GM18498 (cell line): ENCODE measurements at regions not wholly inside any gene's neighbourhood (a gene's known extent, or its start where the extent isn't known, plus 50 kb on each side); places are given as distances from the start of the nearest gene placed in this dataset.

Experiments
- ATAC-seq: cut with Tn5 transposase; IDR thresholded peaks from one replicate; pipeline ENCODE4 v1.9.1; 2021; ENCODE audit warnings: mild to moderate bottlenecking, moderate library complexity; ENCODE audit not compliant: unreplicated experiment

DNA sequence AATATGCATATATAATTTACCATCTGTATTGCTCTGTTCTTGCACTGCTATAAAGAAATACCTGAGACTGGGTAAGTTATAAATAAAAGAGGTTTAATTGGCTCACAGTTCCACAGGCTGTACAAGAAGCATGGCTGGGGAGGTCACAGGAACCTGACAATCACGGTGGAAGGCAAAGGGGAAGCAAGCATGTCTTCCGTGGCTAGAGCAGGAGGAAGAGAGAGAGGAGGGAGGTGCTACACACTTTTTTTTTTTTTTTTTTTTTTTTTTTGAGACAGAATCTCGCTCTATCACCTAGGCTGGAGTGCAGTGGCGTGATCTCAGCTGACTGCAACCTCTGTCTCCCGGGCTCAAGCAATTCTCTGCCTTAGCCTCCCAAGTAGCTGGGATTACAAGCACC, 150.9 kb upstream of the DTNBP1 start:
- ATAC-seq = peak; percentile 47

- no peak for ATAC-seq
Measured at GRCh38 chr6:15811107-15811506, 148.3 kb upstream of the DTNBP1 start.

- ATAC-seq = no peak
Measured at GRCh38 chr6:15810618-15811017, 147.8 kb upstream of the DTNBP1 start.

DNA sequence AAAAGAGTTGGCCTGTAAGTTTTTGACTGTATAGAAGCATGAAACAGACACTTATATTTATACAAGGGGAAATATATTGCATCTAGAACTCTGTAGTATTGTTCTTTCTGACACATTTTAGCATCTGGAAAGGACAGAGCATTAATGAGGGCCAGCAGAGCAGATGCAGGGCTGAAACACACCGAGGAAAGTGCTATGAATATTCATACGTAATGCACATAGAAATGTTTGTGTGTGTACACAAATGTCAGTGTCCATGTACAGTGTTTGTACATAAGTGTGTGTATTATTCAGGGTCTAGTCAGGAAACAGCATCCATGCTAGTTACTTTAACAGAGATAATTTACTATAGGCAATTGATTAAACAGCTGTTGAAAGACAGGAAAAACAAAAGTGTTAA, 146.5 kb upstream of the DTNBP1 start:
- ATAC-seq = no peak

GRCh38 chr6:15804164-15805154, 141.6 kb upstream of the DTNBP1 start:
- no peak for ATAC-seq

DNA sequence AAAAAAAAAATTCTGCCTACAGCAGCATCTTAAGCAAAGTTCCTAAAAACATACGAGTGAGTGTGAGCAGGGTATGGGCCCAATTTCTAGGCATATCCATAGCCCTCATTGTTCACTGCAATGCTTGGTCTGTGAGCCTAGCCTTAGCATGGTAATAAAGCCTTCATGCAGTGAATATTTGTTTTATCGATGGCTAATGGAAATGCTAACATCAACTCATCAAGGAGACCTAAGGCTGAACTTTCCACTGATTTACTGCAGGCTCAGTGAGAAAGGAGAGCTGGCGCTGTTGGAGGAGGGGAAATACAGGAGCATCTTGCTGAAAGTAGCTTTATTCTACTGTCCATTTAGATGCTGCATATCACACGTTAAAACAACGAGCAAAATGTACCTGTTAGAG, 139.6 kb upstream of the DTNBP1 start:
- ATAC-seq = no peak

GRCh38 chr6:15801912-15802311, 139.1 kb upstream of the DTNBP1 start:
- no peak for ATAC-seq

GRCh38 chr6:15800841-15801617, 138.2 kb upstream of the DTNBP1 start:
- ATAC-seq = no peak

- ATAC-seq = no peak
Measured at GRCh38 chr6:15798533-15799255, 135.9 kb upstream of the DTNBP1 start.

- ATAC-seq = no peak
Measured at GRCh38 chr6:15796844-15797243, 134.0 kb upstream of the DTNBP1 start.

DNA sequence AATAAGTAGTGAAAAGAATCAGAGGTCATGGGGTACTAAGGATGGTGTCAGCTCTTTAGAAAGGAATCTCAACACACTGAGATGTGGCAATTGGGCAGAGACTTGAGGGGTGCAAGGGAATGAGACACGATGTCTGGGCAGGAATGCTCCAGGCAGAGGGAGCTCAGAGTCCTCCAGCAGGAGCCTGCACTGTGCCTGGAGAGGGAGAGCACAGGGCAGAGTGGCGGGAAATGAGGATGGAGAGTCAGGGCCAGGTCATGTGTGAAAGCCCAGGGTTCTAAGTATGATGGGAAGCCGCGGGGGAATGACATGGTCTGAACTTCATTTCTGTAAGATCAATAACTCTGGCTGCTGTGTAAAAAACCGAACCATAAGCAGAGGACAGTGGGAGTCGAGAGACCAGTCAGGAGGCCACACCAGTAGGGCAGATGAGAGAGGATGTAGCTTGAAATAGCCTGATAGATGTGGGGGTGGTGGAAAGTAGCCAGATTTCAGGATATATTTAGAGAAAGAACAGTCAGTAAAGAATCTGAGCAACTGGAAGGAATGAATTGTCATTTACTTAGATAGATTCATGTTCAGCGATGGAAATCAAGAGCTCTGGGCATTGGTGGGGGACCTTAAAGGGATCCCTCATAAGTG, 133.4 kb upstream of the DTNBP1 start:
- no peak for ATAC-seq

GRCh38 chr6:15793826-15794225, 131.0 kb upstream of the DTNBP1 start:
- ATAC-seq = no peak

DNA sequence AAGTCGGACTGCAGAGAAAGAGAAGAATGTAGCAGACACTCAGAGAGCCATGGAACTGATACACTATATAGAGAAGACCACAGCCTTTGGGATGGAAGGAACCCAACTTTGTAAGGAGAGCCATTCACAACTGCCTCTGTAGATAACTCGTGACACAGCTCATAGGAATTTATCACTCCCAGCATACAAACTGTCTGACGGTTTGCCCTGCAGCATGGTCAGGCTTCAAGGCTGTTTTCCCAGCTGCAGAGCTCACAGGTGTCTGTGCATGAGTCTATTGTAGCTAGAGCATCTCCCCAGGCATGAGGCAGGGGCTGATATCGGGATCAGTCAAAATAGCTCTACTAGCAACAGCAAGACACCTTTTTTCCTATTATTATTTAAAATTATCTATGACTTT, 130.5 kb upstream of the DTNBP1 start:
- ATAC-seq = no peak

GRCh38 chr6:15792842-15793241, 130.0 kb upstream of the DTNBP1 start:
- no peak for ATAC-seq

- no peak for ATAC-seq
Measured at GRCh38 chr6:15791448-15792181, 128.8 kb upstream of the DTNBP1 start.

GRCh38 chr6:15790116-15790515, 127.3 kb upstream of the DTNBP1 start:
- ATAC-seq = no peak

- ATAC-seq = no peak
Measured at GRCh38 chr6:15786846-15787245, 124.0 kb upstream of the DTNBP1 start.

GRCh38 chr6:15783484-15783883, 120.7 kb upstream of the DTNBP1 start:
- ATAC-seq = no peak

GRCh38 chr6:15781890-15782289, 119.1 kb upstream of the DTNBP1 start:
- no peak for ATAC-seq

DNA sequence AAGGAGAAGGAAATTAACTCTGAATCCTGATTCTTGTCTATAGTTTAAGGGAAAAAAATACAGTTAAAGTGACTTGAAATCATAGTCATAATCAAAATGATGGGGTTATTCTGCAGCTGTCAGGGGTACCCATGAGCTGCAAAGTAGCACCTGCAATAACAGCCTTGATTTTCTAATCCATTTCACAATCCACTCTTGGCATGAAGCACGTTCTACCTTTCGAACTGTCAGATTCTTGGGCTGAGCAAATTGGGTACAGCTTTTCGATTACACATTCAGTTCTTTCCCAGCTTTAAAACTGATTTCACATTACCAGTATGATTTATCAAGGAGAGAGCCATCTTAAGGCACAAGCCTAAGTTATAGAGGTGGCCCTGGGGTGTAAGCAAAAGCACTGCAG, 118.5 kb upstream of the DTNBP1 start:
- no peak for ATAC-seq
